K562 (cell line): ENCODE measurements at regions not wholly inside any gene's neighbourhood (a gene's known extent, or its start where the extent isn't known, plus 50 kb on each side); places are given as distances from the start of the nearest gene placed in this dataset.

Experiments
- ATAC-seq: fragments of 200-7000 bp; cut with Tn5 transposase; 3 replicates; pipeline ENCODE4 v1.9.1; 2020; ENCODE audit warnings: moderate library complexity
- BruUV-seq: library from RNA; stranded (reverse); fragments of 400-500 nt; replicated peaks from 2 replicates; lab custom pipeline; 2021; lab: Mats Ljungman, UMichigan
- CTCF ChIA-PET: fragments of 300-600 bp; formaldehyde crosslinking; extraction: SDS; loops from one replicate; lab custom pipeline; 2021; ENCODE audit warnings: low intra/inter-chr PET ratio; lab: Yijun Ruan, JAX
- POLR2A ChIA-PET: fragments of 300-600, 350-650 bp; sonication (Branson Sonifier 250); formaldehyde crosslinking; extraction: SDS; loops from one replicate; lab custom pipeline; 2021; ENCODE audit warnings: antibody characterized with exemption, inconsistent platforms; lab: Yijun Ruan, JAX
- DNase-seq, 4 experiments: peaks; one replicate each; pipeline versions ENCODE4 v3.0.0 to v3.0.0-alpha.2; 2011 to 2018; ENCODE audit warnings: low spot score in 3 of 4, mixed read lengths in 3 of 4; ENCODE audit errors: extremely low read depth in 1 of 4
- FAIRE-seq: peaks from 2 replicates; lab custom pipeline; 2011; peaks lifted over from hg19 to GRCh38; lab: Jason Lieb, UNC
- H2AFZ ChIP-seq: 2 replicates; pipeline ENCODE4 v1.6.0; 2011; ENCODE audit warnings: low read depth, low read length, control low read depth, inconsistent platforms
- H3K27ac ChIP-seq: fragments of 200-600 bp; 3 replicates; pipeline ENCODE4 v1.8.0; 2011; ENCODE audit warnings: low read depth, mild to moderate bottlenecking, control low read depth, inconsistent platforms, low read length, moderate library complexity, mixed read lengths; ENCODE audit errors: extremely low read depth
- H3K27me3 ChIP-seq, 2 experiments: fragments of 300-600 bp in 1 of 2; 2 replicates in 1 of 2; 3 replicates in 1 of 2; pipeline versions ENCODE4 v1.6.0 to v1.8.0; 2011; ENCODE audit warnings: inconsistent platforms in 2 of 2, low read length in 2 of 2, mild to moderate bottlenecking in 1 of 2, mixed read lengths in 1 of 2, moderate library complexity in 1 of 2; ENCODE audit not compliant: control insufficient read depth in 2 of 2, insufficient read depth in 2 of 2
- H3K36me3 ChIP-seq: fragments of 300-600 bp; 3 replicates; pipeline ENCODE4 v1.8.0; 2011; ENCODE audit warnings: mild to moderate bottlenecking, low read length, inconsistent platforms; ENCODE audit not compliant: control insufficient read depth, insufficient read depth
- H3K4me1 ChIP-seq, 2 experiments: fragments of 200-600 bp in 1 of 2; replicated peaks in 1 of 2; 2 replicates in 1 of 2; 3 replicates in 1 of 2; pipeline versions ENCODE4 v1.5.1 to v1.8.0; 2011; ENCODE audit warnings: inconsistent platforms in 2 of 2, low read length in 2 of 2, mild to moderate bottlenecking in 1 of 2, mixed read lengths in 1 of 2, moderate library complexity in 1 of 2; ENCODE audit not compliant: control insufficient read depth in 2 of 2, insufficient read depth in 2 of 2
- H3K4me2 ChIP-seq: 2 replicates; pipeline ENCODE4 v1.6.1; 2011; ENCODE audit warnings: low read length, control low read depth, inconsistent platforms, mixed read lengths; ENCODE audit not compliant: insufficient read depth
- H3K4me3 ChIP-seq: fragments of 200-600 bp; sonication (generic), shearing (Covaris generic); 2 replicates; pipeline ENCODE4 v1.5.1; 2016; ENCODE audit warnings: control low read depth, inconsistent platforms
- H3K79me2 ChIP-seq: fragments of 200-600 bp; 3 replicates; pipeline ENCODE4 v1.8.0; 2011; ENCODE audit warnings: low read length, inconsistent platforms; ENCODE audit not compliant: control insufficient read depth, insufficient read depth
- H3K9ac ChIP-seq, 2 experiments: 2 replicates each; pipeline versions ENCODE4 v1.6.0 to v1.6.1; 2011; ENCODE audit warnings: low read depth in 2 of 2, low read length in 2 of 2, control low read depth in 1 of 2, inconsistent platforms in 1 of 2, mild to moderate bottlenecking in 1 of 2, mixed read lengths in 1 of 2; ENCODE audit not compliant: insufficient read depth in 1 of 2
- H3K9me1 ChIP-seq: one replicate; pipeline ENCODE4 v1.6.0; 2011; ENCODE audit warnings: inconsistent platforms, mild to moderate bottlenecking, low read length, moderate library complexity; ENCODE audit not compliant: control insufficient read depth, insufficient read depth
- H3K9me3 ChIP-seq: replicated peaks from 2 replicates; pipeline ENCODE4 v1.5.1; 2011; ENCODE audit warnings: low read depth, low read length, inconsistent platforms; ENCODE audit not compliant: control insufficient read depth, insufficient read depth
- H4K20me1 ChIP-seq: replicated peaks from 2 replicates; pipeline ENCODE4 v1.6.1; 2011; ENCODE audit warnings: low read length, inconsistent platforms, mixed read lengths; ENCODE audit not compliant: control insufficient read depth, insufficient read depth
- CC2D1A ChIP-seq: fragments of 450-650 bp; IDR thresholded peaks from 2 replicates; pipeline ENCODE4 v1.6.1; 2017; ENCODE audit warnings: mild to moderate bottlenecking
- CEBPG ChIP-seq, 3 experiments: fragments of 200-800 bp in 1 of 3; sonication (Bioruptor generic) in 1 of 3; sonication (generic) in 1 of 3; formaldehyde crosslinking in 1 of 3; IDR thresholded peaks in 2 of 3; conservative IDR thresholded peaks in 1 of 3; 2 replicates each; pipeline versions ENCODE4 v1.6.1 to v1.8.0; 2016 to 2022; ENCODE audit warnings: missing compliant biosample characterization in 2 of 3, missing genetic modification characterization in 2 of 3, mild to moderate bottlenecking in 1 of 3, missing genetic modification reagents in 1 of 3
- DACH1 ChIP-seq: fragments of 450-650 bp; IDR thresholded peaks from 2 replicates; pipeline ENCODE4 v1.6.1; 2018; ENCODE audit not compliant: partially characterized antibody
- ESRRA ChIP-seq: fragments of 450-650 bp; IDR thresholded peaks from 2 replicates; pipeline ENCODE4 v1.6.1; 2014; ENCODE audit warnings: low read depth, mild to moderate bottlenecking, moderate library complexity, borderline replicate concordance
- IRF9 ChIP-seq: fragments of 450-650 bp; IDR thresholded peaks from 2 replicates; pipeline ENCODE4 v1.6.1; 2016; ENCODE audit warnings: missing biosample characterization, missing genetic modification characterization
- ZNF140 ChIP-seq: fragments of 250-450 bp; sonication (Bioruptor Pico); IDR thresholded peaks from 2 replicates; pipeline ENCODE4 v1.8.0; 2021; ENCODE audit warnings: moderate library complexity, mild to moderate bottlenecking, inconsistent platforms
- ZNF589 ChIP-seq: fragments of 200-800 bp; sonication (Bioruptor generic); IDR thresholded peaks from 2 replicates; pipeline ENCODE4 v1.6.1; 2016; ENCODE audit warnings: low read depth, missing genetic modification characterization, missing compliant biosample characterization
- WGBS: fragments of 100-300 bp; shearing (Covaris generic); methylation state at CpG from one replicate; pipeline ENCODE4 v1.1.6; 2016; ENCODE audit warnings: low coverage, mixed read lengths; ENCODE audit not compliant: insufficient coverage; ENCODE audit errors: missing lambda C conversion rate; 5-methylcytosine and 5-hydroxymethylcytosine counted together
- in situ Hi-C: fragments of 300-500 bp; cut with MboI; formaldehyde crosslinking; loops from 4 replicates; pipeline ENCODE4 v1.15.0; 2018; ENCODE audit warnings: inconsistent platforms, mixed read lengths
- intact Hi-C: fragments of 100-400 bp; cut with micrococcal nuclease; formaldehyde crosslinking; loops from 2 replicates; pipeline ENCODE4 v1.14.2; 2022
- TF ChIP-seq, protein P1 (sequence below), 2 experiments: fragments of 150-350 bp in 1 of 2; IDR thresholded peaks; 2 replicates each; pipeline ENCODE4 v1.6.1; 2012 to 2016; ENCODE audit warnings: low read depth in 2 of 2, low read length in 2 of 2, mild to moderate bottlenecking in 1 of 2, moderate library complexity in 1 of 2

GRCh38 chr1:203930342-203930741 lies 68.9 kb downstream of the SNRPE start (continued):
- TF ChIP-seq CEBPG (CRISPR knock-in tag; IDR thresholded peaks at IDR 0.05) (peak; percentile 76), CEBPG (tag; conservative IDR thresholded peaks at IDR 0.05 in 1 of 2, IDR thresholded peaks at IDR 0.05 in 1 of 2) (peak; percentile 92 to 97), CC2D1A (no peak), DACH1 (no peak)

DNA sequence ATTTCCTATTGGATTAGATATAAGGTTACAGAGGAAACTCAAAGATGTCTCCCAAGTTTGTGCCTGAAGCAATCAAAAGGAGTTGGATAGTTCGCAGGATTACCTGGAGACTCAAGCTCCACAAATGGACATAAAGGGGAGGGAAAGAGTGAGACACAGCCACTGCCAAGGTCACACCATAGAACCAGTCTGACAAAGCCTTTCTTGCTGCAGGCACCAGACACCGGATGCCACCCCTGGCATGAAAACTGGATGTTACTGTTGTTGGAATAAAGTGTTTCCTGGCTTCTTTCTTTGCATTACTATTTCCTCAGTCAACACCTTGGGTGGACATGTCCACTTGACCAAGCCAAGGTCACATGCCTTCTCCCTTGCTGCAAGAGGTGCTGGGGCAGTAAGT lies 70.6 kb downstream of the SNRPE start:
- FAIRE-seq (no peak), ATAC-seq (no peak; the same call in 2 of the 3 replicates), DNase-seq (no peak)
- no peaks in the 10 kb centered on the region for H3K9me3 ChIP-seq
- H3K9me1 ChIP-seq = no peaks in the 10 kb centered on the region
- TF ChIP-seq ZNF589 (CRISPR knock-in tag) = 0 out of 2 replicates have a peak, but pooled peaks have one; percentile 41
- TF ChIP-seq ESRRA = peak; percentile 39; the same call in 1 of the 2 replicates
- no peak for TF ChIP-seq ZNF140 (CRISPR knock-in tag)
- TF ChIP-seq, protein P1, sequence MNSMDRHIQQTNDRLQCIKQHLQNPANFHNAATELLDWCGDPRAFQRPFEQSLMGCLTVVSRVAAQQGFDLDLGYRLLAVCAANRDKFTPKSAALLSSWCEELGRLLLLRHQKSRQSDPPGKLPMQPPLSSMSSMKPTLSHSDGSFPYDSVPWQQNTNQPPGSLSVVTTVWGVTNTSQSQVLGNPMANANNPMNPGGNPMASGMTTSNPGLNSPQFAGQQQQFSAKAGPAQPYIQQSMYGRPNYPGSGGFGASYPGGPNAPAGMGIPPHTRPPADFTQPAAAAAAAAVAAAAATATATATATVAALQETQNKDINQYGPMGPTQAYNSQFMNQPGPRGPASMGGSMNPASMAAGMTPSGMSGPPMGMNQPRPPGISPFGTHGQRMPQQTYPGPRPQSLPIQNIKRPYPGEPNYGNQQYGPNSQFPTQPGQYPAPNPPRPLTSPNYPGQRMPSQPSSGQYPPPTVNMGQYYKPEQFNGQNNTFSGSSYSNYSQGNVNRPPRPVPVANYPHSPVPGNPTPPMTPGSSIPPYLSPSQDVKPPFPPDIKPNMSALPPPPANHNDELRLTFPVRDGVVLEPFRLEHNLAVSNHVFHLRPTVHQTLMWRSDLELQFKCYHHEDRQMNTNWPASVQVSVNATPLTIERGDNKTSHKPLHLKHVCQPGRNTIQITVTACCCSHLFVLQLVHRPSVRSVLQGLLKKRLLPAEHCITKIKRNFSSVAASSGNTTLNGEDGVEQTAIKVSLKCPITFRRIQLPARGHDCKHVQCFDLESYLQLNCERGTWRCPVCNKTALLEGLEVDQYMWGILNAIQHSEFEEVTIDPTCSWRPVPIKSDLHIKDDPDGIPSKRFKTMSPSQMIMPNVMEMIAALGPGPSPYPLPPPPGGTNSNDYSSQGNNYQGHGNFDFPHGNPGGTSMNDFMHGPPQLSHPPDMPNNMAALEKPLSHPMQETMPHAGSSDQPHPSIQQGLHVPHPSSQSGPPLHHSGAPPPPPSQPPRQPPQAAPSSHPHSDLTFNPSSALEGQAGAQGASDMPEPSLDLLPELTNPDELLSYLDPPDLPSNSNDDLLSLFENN (IDR thresholded peaks at IDR 0.05; ENCODE audit: low read depth in 2 of 2, low read length in 2 of 2) = no peak
- TF ChIP-seq IRF9 (tag) = no peak
- H3K4me1 ChIP-seq = no peaks in the 10 kb centered on the region
- intact Hi-C loops = no loop called here
- no peak overlapping the region for H2AFZ ChIP-seq
- CTCF ChIA-PET = no interaction called here
- H3K4me3 ChIP-seq = no peak overlapping the region
- H3K27ac ChIP-seq = no peak overlapping the region
- H3K9ac ChIP-seq = no peak overlapping the region
- peaks cover 3 to 18% of the 10 kb centered on the region in 2 experiments; a peak in 2 of 5 replicates for H3K27me3 ChIP-seq
- H3K4me2 ChIP-seq = no peak overlapping the region
- POLR2A ChIA-PET = interaction anchor here (0.6 kb wide), 1 partner anchor 318 kb away, joined by 3 read pairs; no protein-coding TSS in a partner anchor
- BruUV-seq = no TSS peak
- no peaks in the 10 kb centered on the region for H4K20me1 ChIP-seq
- no peaks in the 10 kb centered on the region for H3K36me3 ChIP-seq
- 9% methylated on average over 2 of the region's 2 CpGs for WGBS
- H3K79me2 ChIP-seq = no peaks in the 10 kb centered on the region
- in situ Hi-C loops = no loop called here
